Liver (tissue), 8 donors: ENCODE measurements at regions not wholly inside any gene's neighbourhood (a gene's known extent, or its start where the extent isn't known, plus 50 kb on each side); places are given as distances from the start of the nearest gene placed in this dataset.

Experiments
- DNase-seq: peaks from one replicate; pipeline ENCODE4 v3.0.0-alpha.2; 2017; ENCODE audit warnings: low spot score
- H3K27ac ChIP-seq, 2 donors: one replicate each; pipeline ENCODE4 v1.7.0; 2013; ENCODE audit warnings: inconsistent platforms in 2 of 2, low read length in 2 of 2, control low read depth in 1 of 2, low read depth in 1 of 2, mild to moderate bottlenecking in 1 of 2
- H3K27me3 ChIP-seq, 4 donors: one replicate each; pipeline versions ENCODE4 v1.6.1 to v1.7.0; 2013; ENCODE audit warnings: low read length in 3 of 4, inconsistent platforms in 1 of 4, mild to moderate bottlenecking in 1 of 4, moderate library complexity in 1 of 4; ENCODE audit not compliant: control insufficient read depth in 4 of 4, insufficient read depth in 4 of 4
- H3K36me3 ChIP-seq, 4 donors: one replicate each; pipeline versions ENCODE4 v1.6.1 to v1.7.0; 2013; ENCODE audit warnings: low read length in 3 of 4, mild to moderate bottlenecking in 3 of 4, low read depth in 1 of 4, moderate library complexity in 1 of 4; ENCODE audit not compliant: control insufficient read depth in 4 of 4, insufficient read depth in 3 of 4
- H3K4me1 ChIP-seq, 4 donors: one replicate each; pipeline versions ENCODE4 v1.6.1 to v1.7.0; 2013; ENCODE audit warnings: low read length in 3 of 4, mild to moderate bottlenecking in 3 of 4, moderate library complexity in 1 of 4; ENCODE audit not compliant: control insufficient read depth in 4 of 4, insufficient read depth in 4 of 4
- H3K4me3 ChIP-seq, 3 donors: one replicate each; pipeline versions ENCODE4 v1.6.1 to v1.7.0; 2013; ENCODE audit warnings: low read length in 3 of 3, control low read depth in 1 of 3, low read depth in 1 of 3, mild to moderate bottlenecking in 1 of 3
- H3K9ac ChIP-seq, 2 donors: one replicate each; pipeline ENCODE4 v1.7.0; 2013; ENCODE audit warnings: low read length in 2 of 2, mild to moderate bottlenecking in 2 of 2, moderate library complexity in 2 of 2, control low read depth in 1 of 2, low read depth in 1 of 2
- H3K9me3 ChIP-seq, 4 donors: one replicate each; pipeline versions ENCODE4 v1.6.1 to v1.7.0; 2013; ENCODE audit warnings: low read length in 3 of 4; ENCODE audit not compliant: control insufficient read depth in 4 of 4
- CTCF ChIP-seq: fragments of 150-350 bp; IDR thresholded peaks from 2 replicates; pipeline ENCODE4 v1.5.1; 2017; ENCODE audit warnings: improper control_type of control experiment, low read depth, low read length; ENCODE audit not compliant: missing input control
- EGR1 ChIP-seq, 2 donors: IDR thresholded peaks; 2 replicates each; pipeline ENCODE4 v1.6.1; 2016 to 2018; ENCODE audit warnings: antibody characterized with exemption in 2 of 2, low read depth in 2 of 2
- FOXA2 ChIP-seq: IDR thresholded peaks from 2 replicates; pipeline ENCODE4 v1.6.1; 2016; ENCODE audit warnings: antibody characterized with exemption
- NR2F2 ChIP-seq: IDR thresholded peaks from 2 replicates; pipeline ENCODE4 v1.6.1; 2016; ENCODE audit warnings: antibody characterized with exemption
- RAD21 ChIP-seq, 2 donors: IDR thresholded peaks; 2 replicates each; pipeline ENCODE4 v1.6.1; 2016; ENCODE audit warnings: antibody characterized with exemption in 2 of 2, mild to moderate bottlenecking in 2 of 2
- REST ChIP-seq: IDR thresholded peaks from 2 replicates; pipeline ENCODE4 v1.6.1; 2016; ENCODE audit warnings: antibody characterized with exemption, mild to moderate bottlenecking
- RXRA ChIP-seq, 2 donors: IDR thresholded peaks; 2 replicates each; pipeline ENCODE4 v1.6.1; 2017 to 2018; ENCODE audit warnings: antibody characterized with exemption in 2 of 2, mild to moderate bottlenecking in 1 of 2
- SP1 ChIP-seq: IDR thresholded peaks from 2 replicates; pipeline ENCODE4 v1.6.1; 2018; ENCODE audit warnings: antibody characterized with exemption, mild to moderate bottlenecking
- TAF1 ChIP-seq: conservative IDR thresholded peaks from 2 replicates; pipeline ENCODE4 v1.6.1; 2016; ENCODE audit warnings: antibody characterized with exemption, mild to moderate bottlenecking
- ZBTB33 ChIP-seq: IDR thresholded peaks from 2 replicates; pipeline ENCODE4 v1.6.1; 2016; ENCODE audit warnings: antibody characterized with exemption
- WGBS: extraction: QIAGEN DNeasy Blood & Tissue Kit; methylation state at CpG from one replicate; pipeline ENCODE4 v1.1.7; 2013; 5-methylcytosine and 5-hydroxymethylcytosine counted together
- donor health status: healthy.
- donor health status: healthy.
- donor health status: healthy.
- donor health status: healthy.
- donor health status: healthy.

- TF ChIP-seq CTCF: no peak
- no peak for TF ChIP-seq RAD21 (IDR thresholded peaks at IDR 0.05)
These were observed 1291.3 kb downstream of the FSTL5 start (continued) for GRCh38 chr4:160872491-160872890.

- H3K27me3 ChIP-seq: no peaks in the 10 kb centered on the region
- WGBS: 73% methylated on average over 9 of the region's 9 CpGs
- H3K4me3 ChIP-seq: no peak overlapping the region
- no peaks in the 10 kb centered on the region for H3K4me1 ChIP-seq
- no peak for DNase-seq
- no peak overlapping the region for H3K9ac ChIP-seq
- no peaks in the 10 kb centered on the region for H3K9me3 ChIP-seq
- TF ChIP-seq FOXA2 (no peak), RXRA (IDR thresholded peaks at IDR 0.05) (no peak), EGR1 (IDR thresholded peaks at IDR 0.05; ENCODE audit: low read depth in 2 of 2) (no peak), REST (no peak), TAF1 (no peak), NR2F2 (no peak), CTCF (no peak), SP1 (no peak), ZBTB33 (no peak), RAD21 (IDR thresholded peaks at IDR 0.05) (no peak)
- H3K36me3 ChIP-seq: no peaks in the 10 kb centered on the region
- H3K27ac ChIP-seq: no peak overlapping the region
These were observed 1286.6 kb downstream of the FSTL5 start for GRCh38 chr4:160877087-160877790.
